ENCODE measurements at regions not wholly inside any gene's neighbourhood (a gene's known extent, or its start where the extent isn't known, plus 50 kb on each side); places are given as distances from the start of the nearest gene placed in this dataset.

DNA sequence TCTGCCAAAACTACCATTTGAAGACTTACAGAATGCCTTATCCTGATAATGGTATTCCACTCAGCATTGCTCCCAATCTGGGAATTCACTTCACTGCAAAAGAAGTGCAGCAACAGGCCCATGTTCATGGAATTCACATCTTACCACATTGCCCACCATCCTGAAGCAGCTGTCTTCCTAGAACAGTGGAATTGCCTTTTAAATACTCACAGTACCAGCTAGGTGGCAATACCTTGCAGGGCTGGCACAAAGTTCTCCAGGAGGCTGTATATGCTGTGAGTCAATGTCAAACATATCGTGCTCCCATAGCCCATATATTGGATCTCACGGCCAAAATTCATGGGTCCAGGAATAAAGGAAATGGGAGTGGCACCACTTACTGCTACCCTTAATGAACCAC, 83.8 kb upstream of the PLEKHG7 start:
- POLR2A ChIA-PET: no interaction called here
- H3K36me3 ChIP-seq (ENCODE audit: control insufficient read depth, insufficient read depth, low read length): no peaks in the 10 kb centered on the region
- Mint-ChIP-seq H3K4me1 (ENCODE audit: low read depth, unreplicated experiment) (no peaks in the 10 kb centered on the region), H3K27ac (ENCODE audit: unreplicated experiment) (no peak overlapping the region), H3K4me3 (ENCODE audit: unreplicated experiment) (no peak overlapping the region), H3K9me3 (ENCODE audit: unreplicated experiment) (no peaks in the 10 kb centered on the region), H3K27me3 (ENCODE audit: insufficient read depth, unreplicated experiment) (no peaks in the 10 kb centered on the region), H3K36me3 (ENCODE audit: insufficient read depth, unreplicated experiment) (no peaks in the 10 kb centered on the region)
- H3K4me3 ChIP-seq (ENCODE audit: low read depth, low read length): no peak overlapping the region
- H3K4me1 ChIP-seq: no peaks in the 10 kb centered on the region
- CTCF ChIA-PET: no interaction called here
- no peaks in the 10 kb centered on the region for H3K9me3 ChIP-seq
- no TSS peak for BruUV-seq (replicated peaks)
- no peaks in the 10 kb centered on the region for H3K27me3 ChIP-seq (replicated peaks; ENCODE audit: control insufficient read depth, insufficient read depth, low read length)
- TF ChIP-seq, protein P1, sequence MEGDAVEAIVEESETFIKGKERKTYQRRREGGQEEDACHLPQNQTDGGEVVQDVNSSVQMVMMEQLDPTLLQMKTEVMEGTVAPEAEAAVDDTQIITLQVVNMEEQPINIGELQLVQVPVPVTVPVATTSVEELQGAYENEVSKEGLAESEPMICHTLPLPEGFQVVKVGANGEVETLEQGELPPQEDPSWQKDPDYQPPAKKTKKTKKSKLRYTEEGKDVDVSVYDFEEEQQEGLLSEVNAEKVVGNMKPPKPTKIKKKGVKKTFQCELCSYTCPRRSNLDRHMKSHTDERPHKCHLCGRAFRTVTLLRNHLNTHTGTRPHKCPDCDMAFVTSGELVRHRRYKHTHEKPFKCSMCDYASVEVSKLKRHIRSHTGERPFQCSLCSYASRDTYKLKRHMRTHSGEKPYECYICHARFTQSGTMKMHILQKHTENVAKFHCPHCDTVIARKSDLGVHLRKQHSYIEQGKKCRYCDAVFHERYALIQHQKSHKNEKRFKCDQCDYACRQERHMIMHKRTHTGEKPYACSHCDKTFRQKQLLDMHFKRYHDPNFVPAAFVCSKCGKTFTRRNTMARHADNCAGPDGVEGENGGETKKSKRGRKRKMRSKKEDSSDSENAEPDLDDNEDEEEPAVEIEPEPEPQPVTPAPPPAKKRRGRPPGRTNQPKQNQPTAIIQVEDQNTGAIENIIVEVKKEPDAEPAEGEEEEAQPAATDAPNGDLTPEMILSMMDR (IDR thresholded peaks at IDR 0.05; ENCODE audit: insufficient read depth in 1 of 2, low read depth in 1 of 2, low read length in 1 of 2, severe bottlenecking in 1 of 2, unreplicated experiment in 1 of 2): no peak
- DNase-seq: no peak
- intact Hi-C loops (cut with micrococcal nuclease; ENCODE audit: unreplicated experiment): no loop called here

DNA sequence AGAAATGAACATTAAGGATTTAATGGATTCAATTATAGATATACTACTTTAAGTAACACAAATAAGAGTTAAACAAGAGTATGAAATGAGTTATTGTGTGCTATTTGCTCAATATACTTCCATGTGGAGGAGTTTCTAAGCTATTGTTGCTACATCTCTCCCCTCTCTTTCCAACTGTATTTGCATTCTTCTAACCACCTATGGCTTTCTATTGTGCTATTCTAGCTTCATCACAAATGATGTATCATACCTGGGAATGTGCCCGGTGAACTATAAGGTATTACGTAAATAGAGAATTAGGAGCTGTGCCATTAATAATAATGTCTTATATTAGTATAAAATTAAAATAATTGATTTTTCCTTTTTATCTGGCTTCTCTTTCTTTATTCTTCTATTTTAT, 87.1 kb upstream of the PLEKHG7 start:
- Histone ChIP-seq H3K9me3 (no peaks in the 10 kb centered on the region), H3K4me3 (ENCODE audit: low read depth, low read length) (no peak overlapping the region), H3K4me1 (no peaks in the 10 kb centered on the region), H3K27me3 (replicated peaks; ENCODE audit: control insufficient read depth, insufficient read depth, low read length) (no peaks in the 10 kb centered on the region), H3K36me3 (ENCODE audit: control insufficient read depth, insufficient read depth, low read length) (no peaks in the 10 kb centered on the region)
- BruUV-seq (replicated peaks): no TSS peak
- TF ChIP-seq, protein P1 (IDR thresholded peaks at IDR 0.05; ENCODE audit: insufficient read depth in 1 of 2, low read depth in 1 of 2, low read length in 1 of 2, severe bottlenecking in 1 of 2, unreplicated experiment in 1 of 2): no peak
- Mint-ChIP-seq H3K27ac (ENCODE audit: unreplicated experiment) (no peak overlapping the region), H3K27me3 (ENCODE audit: insufficient read depth, unreplicated experiment) (no peaks in the 10 kb centered on the region), H3K4me3 (ENCODE audit: unreplicated experiment) (no peak overlapping the region), H3K9me3 (ENCODE audit: unreplicated experiment) (no peaks in the 10 kb centered on the region), H3K4me1 (ENCODE audit: low read depth, unreplicated experiment) (no peaks in the 10 kb centered on the region), H3K36me3 (ENCODE audit: insufficient read depth, unreplicated experiment) (no peaks in the 10 kb centered on the region)
- intact Hi-C loops (cut with micrococcal nuclease; ENCODE audit: unreplicated experiment): no loop called here
- ChIA-PET CTCF (no interaction called here), POLR2A (no interaction called here)
- no peak for DNase-seq

DNA sequence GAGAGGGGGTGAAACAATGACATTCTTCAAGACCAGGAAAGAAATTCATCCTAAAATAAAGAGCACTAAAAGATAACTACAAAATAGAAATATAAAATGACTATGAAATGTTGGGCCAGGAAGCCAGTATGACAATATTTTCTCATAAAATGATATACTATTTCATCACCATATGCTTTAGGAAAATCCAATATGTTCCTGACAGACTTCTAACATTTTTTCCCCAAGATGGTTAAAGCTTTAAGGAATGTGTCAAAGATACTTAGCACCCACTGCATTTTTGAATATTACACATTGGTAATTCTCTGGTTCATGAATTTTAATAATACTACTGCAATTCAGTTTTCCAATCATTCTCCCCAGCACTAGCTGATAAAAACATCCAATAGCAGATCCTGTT, 87.7 kb upstream of the PLEKHG7 start:
- TF ChIP-seq, protein P1 (IDR thresholded peaks at IDR 0.05; ENCODE audit: insufficient read depth in 1 of 2, low read depth in 1 of 2, low read length in 1 of 2, severe bottlenecking in 1 of 2, unreplicated experiment in 1 of 2): no peak
- H3K4me1 Mint-ChIP-seq (ENCODE audit: low read depth, unreplicated experiment): no peaks in the 10 kb centered on the region
- POLR2A ChIA-PET: no interaction called here
- no TSS peak for BruUV-seq (replicated peaks)
- no peak overlapping the region for H3K27ac Mint-ChIP-seq (ENCODE audit: unreplicated experiment)
- no peaks in the 10 kb centered on the region for H3K27me3 Mint-ChIP-seq (ENCODE audit: insufficient read depth, unreplicated experiment)
- DNase-seq: no peak
- Histone ChIP-seq H3K27me3 (replicated peaks; ENCODE audit: control insufficient read depth, insufficient read depth, low read length) (no peaks in the 10 kb centered on the region), H3K4me3 (ENCODE audit: low read depth, low read length) (no peak overlapping the region), H3K4me1 (no peaks in the 10 kb centered on the region), H3K36me3 (ENCODE audit: control insufficient read depth, insufficient read depth, low read length) (no peaks in the 10 kb centered on the region), H3K9me3 (no peaks in the 10 kb centered on the region)
- no peaks in the 10 kb centered on the region for H3K36me3 Mint-ChIP-seq (ENCODE audit: insufficient read depth, unreplicated experiment)
- intact Hi-C loops (cut with micrococcal nuclease; ENCODE audit: unreplicated experiment): no loop called here
- CTCF ChIA-PET: no interaction called here
- H3K9me3 Mint-ChIP-seq (ENCODE audit: unreplicated experiment): no peaks in the 10 kb centered on the region
- no peak overlapping the region for H3K4me3 Mint-ChIP-seq (ENCODE audit: unreplicated experiment)

All from Caco-2 (cell line).